ENCODE measurements at regions not wholly inside any gene's neighbourhood (a gene's known extent, or its start where the extent isn't known, plus 50 kb on each side); places are given as distances from the start of the nearest gene placed in this dataset.

DNA sequence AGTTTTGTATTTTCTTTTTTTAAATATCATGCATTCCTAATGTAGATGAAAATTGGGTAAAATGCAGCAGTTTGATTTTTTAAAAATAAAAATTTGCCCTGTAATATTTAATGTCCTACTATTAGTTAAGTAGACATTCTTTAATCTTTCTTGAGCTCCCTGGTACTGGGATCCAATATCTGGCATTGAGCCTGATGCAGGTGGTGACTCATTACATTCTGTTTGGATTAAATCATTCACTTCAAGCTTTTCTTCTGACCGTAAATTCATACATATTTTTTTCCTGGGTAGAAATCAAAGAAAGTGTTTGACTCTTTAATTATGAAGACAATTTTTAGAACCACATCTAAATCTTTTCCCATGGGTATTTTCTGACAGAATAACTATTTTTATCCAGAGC is 768.8 kb upstream of the SLC35B3 start:
- Histone ChIP-seq H3K36me3 (no peaks in the 10 kb centered on the region), H3K27me3 (no peaks in the 10 kb centered on the region), H3K9me3 (no peaks in the 10 kb centered on the region), H3K27ac (no peak overlapping the region), H3K4me3 (no peak overlapping the region), H3K4me1 (no peaks in the 10 kb centered on the region)
- no peak for TF ChIP-seq CTCF (IDR thresholded peaks at IDR 0.05)
- intact Hi-C loops (cut with DNase I): no loop called here
- DNase-seq (ENCODE audit: low spot score in 2 of 2): no peak

GRCh38 chr6:9200712-9201111 is 765.4 kb upstream of the SLC35B3 start:
- Histone ChIP-seq H3K27ac (no peak overlapping the region), H3K4me1 (no peaks in the 10 kb centered on the region), H3K36me3 (no peaks in the 10 kb centered on the region), H3K4me3 (no peak overlapping the region), H3K9me3 (no peaks in the 10 kb centered on the region), H3K27me3 (no peaks in the 10 kb centered on the region)
- DNase-seq (ENCODE audit: low spot score in 2 of 2): no peak
- intact Hi-C loops (cut with DNase I): no loop called here
- TF ChIP-seq CTCF (IDR thresholded peaks at IDR 0.05): no peak

- intact Hi-C loops (cut with DNase I): no loop called here
- Histone ChIP-seq H3K9me3 (no peaks in the 10 kb centered on the region), H3K27ac (no peak overlapping the region), H3K4me3 (no peak overlapping the region), H3K27me3 (no peaks in the 10 kb centered on the region), H3K4me1 (no peaks in the 10 kb centered on the region), H3K36me3 (no peaks in the 10 kb centered on the region)
- TF ChIP-seq CTCF (IDR thresholded peaks at IDR 0.05): no peak
- no peak for DNase-seq (ENCODE audit: low spot score in 2 of 2)
Measured at GRCh38 chr6:9197726-9198125, 762.4 kb upstream of the SLC35B3 start.

- Histone ChIP-seq H3K4me1 (no peaks in the 10 kb centered on the region), H3K27ac (no peak overlapping the region), H3K9me3 (no peaks in the 10 kb centered on the region), H3K4me3 (no peak overlapping the region), H3K36me3 (no peaks in the 10 kb centered on the region), H3K27me3 (no peaks in the 10 kb centered on the region)
- intact Hi-C loops (cut with DNase I): no loop called here
- TF ChIP-seq CTCF (IDR thresholded peaks at IDR 0.05): no peak
- DNase-seq (ENCODE audit: low spot score in 2 of 2): no peak
Measured at GRCh38 chr6:9195322-9195721, 760.0 kb upstream of the SLC35B3 start.

- Histone ChIP-seq H3K4me3 (no peak overlapping the region), H3K27ac (no peak overlapping the region), H3K4me1 (no peaks in the 10 kb centered on the region), H3K36me3 (no peaks in the 10 kb centered on the region), H3K9me3 (no peaks in the 10 kb centered on the region), H3K27me3 (no peaks in the 10 kb centered on the region)
- no peak for DNase-seq (ENCODE audit: low spot score in 2 of 2)
- intact Hi-C loops (cut with DNase I): no loop called here
- TF ChIP-seq CTCF (IDR thresholded peaks at IDR 0.05): no peak
Measured at GRCh38 chr6:9192405-9192909, 757.1 kb upstream of the SLC35B3 start.

GRCh38 chr6:9186148-9186547 is 750.8 kb upstream of the SLC35B3 start:
- no peak overlapping the region for H3K4me3 ChIP-seq
- H3K36me3 ChIP-seq: no peaks in the 10 kb centered on the region
- intact Hi-C loops (cut with DNase I): no loop called here
- peaks cover 0 to 3% of the 10 kb centered on the region in 2 donors for H3K9me3 ChIP-seq
- DNase-seq (ENCODE audit: low spot score in 2 of 2): no peak
- no peak overlapping the region for H3K27ac ChIP-seq
- no peak for TF ChIP-seq CTCF (IDR thresholded peaks at IDR 0.05)
- no peaks in the 10 kb centered on the region for H3K4me1 ChIP-seq
- no peaks in the 10 kb centered on the region for H3K27me3 ChIP-seq

Measured in ascending aorta (tissue), 2 donors.